ENCODE measurements at regions not wholly inside any gene's neighbourhood (a gene's known extent, or its start where the extent isn't known, plus 50 kb on each side); places are given as distances from the start of the nearest gene placed in this dataset.
A peak's percentile ranks its signal among the peaks of the same experiment; 100 is the strongest.
"Not testable (repeated sequence)": the region's sequence is repeated elsewhere in the genome, so short reads cannot be mapped to it uniquely, and the experiment has no call there.

DNA sequence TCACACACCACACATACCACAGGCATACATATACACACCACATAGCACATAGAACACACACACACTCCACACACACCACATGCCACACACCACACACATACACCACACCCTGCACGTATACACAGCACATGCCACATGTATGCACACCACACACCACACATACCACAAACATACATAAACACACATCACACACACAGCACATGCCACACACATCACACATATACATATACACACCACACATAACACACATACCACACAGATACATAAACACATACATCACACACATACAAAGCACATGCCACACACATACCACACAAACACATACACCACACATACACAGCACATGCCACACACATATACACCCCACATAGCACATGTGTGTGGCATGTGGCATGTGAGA lies 171.1 kb downstream of the OR4M2 start:
- no peak for TF ChIP-seq POLR2A (IDR thresholded peaks at IDR 0.05)
- Histone ChIP-seq H3K27ac (no peak overlapping the region), H3K36me3 (no peaks in the 10 kb centered on the region), H3K4me3 (no peak overlapping the region), H3K9me3 (no peaks in the 10 kb centered on the region), H3K4me1 (peaks cover 0 to 10% (median 0%) of the 10 kb centered on the region in 4 donors), H3K27me3 (no peaks in the 10 kb centered on the region)
- DNase-seq: no peak

DNA sequence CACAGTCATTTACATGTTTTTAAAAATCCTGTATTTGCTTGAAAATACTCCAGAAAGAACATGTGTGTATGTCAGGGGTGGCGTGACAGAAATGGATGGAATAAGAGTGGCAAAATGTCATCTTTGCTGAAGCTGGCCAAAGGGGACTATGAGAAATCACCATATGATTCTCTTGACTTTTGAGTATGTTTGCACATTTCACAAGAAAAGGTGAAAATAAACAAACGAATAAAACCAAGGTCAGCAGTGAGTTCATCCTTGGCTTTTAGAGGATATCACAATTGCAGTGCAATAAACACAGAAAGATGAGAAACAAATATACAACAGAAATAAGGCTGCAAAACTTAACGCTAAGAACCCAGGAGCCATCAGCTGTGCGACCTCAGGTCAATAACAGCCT lies 171.7 kb downstream of the OR4M2 start:
- not testable (repeated sequence) for H3K36me3 ChIP-seq, DNase-seq, H3K4me1 ChIP-seq, H3K9me3 ChIP-seq, H3K4me3 ChIP-seq, H3K27ac ChIP-seq, H3K27me3 ChIP-seq

DNA sequence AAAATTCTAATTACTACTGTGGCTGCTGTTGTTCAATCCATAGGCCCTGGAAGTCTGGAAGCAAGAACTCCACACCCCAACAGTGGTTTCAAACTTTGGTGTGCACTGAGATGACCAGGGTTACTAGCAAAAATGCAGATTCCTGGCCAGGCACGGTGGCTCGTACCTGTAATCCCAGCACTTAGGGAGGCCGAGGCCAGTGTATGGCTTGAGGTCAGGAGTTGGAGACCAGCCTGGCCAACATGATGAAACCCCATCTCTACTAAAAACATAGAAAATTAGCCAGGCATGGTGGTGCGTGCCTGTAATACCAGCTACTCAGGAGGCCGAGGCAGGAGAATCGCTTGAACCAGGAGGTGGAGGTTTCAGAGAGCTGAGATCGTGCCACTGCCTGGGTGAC lies 172.2 kb downstream of the OR4M2 start:
- H3K9me3 ChIP-seq, H3K27me3 ChIP-seq, DNase-seq, H3K36me3 ChIP-seq, H3K4me3 ChIP-seq, H3K4me1 ChIP-seq, H3K27ac ChIP-seq: not testable (repeated sequence)

DNA sequence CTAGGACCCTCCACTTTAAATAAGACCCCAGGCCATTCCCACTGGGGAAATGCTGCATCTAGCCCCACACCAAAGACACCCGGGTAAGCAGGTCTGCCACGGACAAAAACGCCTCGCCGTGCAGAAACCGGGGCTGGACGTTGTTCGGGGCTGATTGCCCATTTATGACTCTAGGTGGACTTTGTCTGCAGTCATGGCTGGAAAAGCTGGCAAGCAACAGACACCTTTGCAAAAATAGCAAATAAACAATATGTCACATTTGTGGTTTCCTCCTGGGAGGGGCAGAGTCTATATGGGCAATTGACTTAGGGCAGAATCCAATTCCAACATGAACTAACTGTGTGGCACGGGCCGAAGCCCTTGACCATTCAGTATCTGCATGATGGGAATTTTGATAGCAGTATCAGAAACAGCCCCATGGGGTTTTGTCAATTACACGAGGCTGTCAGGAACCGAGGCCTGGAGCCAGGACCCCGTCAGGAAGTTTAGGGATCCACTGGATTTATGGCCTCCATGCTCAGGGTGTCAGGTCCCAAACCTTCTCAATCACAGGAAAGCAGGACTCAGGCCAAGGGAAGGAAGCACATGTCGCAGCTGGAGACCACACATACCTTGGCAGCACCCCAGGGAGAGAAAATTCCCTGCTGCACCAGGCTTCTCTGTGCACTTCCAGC lies 172.8 kb downstream of the OR4M2 start:
- DNase-seq, H3K27me3 ChIP-seq, H3K9me3 ChIP-seq, H3K36me3 ChIP-seq, H3K4me1 ChIP-seq, H3K27ac ChIP-seq, H3K4me3 ChIP-seq: not testable (repeated sequence)

DNA sequence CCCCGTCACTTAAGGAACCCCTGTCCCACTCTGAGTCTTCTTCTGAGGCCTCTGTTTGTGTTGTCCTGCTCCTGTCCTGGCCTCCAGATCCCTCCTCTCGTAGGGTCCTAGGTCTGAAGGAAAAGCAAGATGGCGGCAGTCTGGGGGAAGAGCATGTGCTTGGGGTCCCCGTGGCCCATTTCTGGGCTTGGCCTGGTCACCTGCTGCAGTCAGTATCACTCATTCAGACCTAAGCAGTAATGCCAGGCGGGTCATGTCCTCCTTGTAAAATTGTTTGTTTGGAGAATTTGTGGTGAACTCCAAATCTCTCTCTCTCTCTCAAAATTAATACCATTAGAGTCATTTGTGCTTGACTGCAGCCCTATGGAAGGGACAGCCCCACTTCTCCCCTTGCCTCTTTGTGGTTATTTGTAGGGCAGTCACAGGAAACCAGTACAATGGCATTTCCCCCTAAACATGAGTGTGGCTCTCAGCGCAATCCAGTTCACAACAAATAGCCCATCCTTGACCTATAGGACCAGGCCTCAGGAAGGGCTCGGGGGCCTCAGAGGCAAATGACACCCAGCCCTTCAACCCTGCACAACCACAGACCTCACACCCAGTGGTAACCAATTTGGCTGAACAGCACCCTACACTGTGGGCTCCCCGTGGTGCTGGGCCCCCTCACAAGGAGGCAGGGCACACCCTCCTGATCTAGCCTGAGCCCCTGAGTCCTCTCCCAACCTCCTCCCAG lies 173.5 kb downstream of the OR4M2 start:
- H3K9me3 ChIP-seq: no peaks in the 10 kb centered on the region
- H3K36me3 ChIP-seq: no peaks in the 10 kb centered on the region
- no peak for DNase-seq
- peaks cover 0 to 10% (median 0%) of the 10 kb centered on the region in 4 donors for H3K4me1 ChIP-seq
- no peak overlapping the region for H3K4me3 ChIP-seq
- no peaks in the 10 kb centered on the region for H3K27me3 ChIP-seq
- TF ChIP-seq POLR2A (IDR thresholded peaks at IDR 0.05): no peak
- TF ChIP-seq, protein P1, sequence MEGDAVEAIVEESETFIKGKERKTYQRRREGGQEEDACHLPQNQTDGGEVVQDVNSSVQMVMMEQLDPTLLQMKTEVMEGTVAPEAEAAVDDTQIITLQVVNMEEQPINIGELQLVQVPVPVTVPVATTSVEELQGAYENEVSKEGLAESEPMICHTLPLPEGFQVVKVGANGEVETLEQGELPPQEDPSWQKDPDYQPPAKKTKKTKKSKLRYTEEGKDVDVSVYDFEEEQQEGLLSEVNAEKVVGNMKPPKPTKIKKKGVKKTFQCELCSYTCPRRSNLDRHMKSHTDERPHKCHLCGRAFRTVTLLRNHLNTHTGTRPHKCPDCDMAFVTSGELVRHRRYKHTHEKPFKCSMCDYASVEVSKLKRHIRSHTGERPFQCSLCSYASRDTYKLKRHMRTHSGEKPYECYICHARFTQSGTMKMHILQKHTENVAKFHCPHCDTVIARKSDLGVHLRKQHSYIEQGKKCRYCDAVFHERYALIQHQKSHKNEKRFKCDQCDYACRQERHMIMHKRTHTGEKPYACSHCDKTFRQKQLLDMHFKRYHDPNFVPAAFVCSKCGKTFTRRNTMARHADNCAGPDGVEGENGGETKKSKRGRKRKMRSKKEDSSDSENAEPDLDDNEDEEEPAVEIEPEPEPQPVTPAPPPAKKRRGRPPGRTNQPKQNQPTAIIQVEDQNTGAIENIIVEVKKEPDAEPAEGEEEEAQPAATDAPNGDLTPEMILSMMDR (IDR thresholded peaks at IDR 0.05): no peak
- peak overlapping the region in 1 of 4 donors; percentile 14 for H3K27ac ChIP-seq

DNA sequence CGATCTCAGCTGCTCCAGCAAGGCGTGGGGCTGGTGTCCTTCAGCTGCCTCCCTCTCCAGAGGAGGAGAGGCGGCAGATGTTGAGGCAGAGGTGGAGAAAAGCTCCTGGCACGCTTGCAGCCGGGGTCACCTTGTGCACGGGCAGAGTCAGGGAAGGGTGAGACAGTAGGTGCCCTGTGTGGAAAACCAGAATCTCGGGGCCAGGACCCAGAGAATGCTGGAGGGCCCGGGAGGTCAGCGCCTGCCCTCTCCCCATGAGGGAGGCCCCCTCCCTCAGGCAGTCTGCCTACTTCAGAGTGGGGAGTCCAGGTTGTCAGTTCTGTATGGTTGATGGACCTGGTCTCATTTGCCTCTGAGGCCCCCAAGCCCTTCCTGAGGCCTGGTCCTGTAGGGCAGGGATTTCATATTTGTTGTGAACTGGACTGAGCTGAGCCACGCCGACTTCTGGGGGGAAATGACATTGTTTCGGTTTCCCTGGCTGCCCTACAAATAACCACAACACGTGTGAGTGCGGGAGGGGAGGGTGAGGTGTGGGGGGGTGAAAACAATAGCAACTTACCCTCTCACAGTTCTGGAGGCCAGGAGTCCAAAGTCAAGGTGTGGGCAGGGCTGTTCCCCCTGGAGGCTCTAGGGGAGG lies 174.2 kb downstream of the OR4M2 start:
- H3K4me3 ChIP-seq, DNase-seq: not testable (repeated sequence)
- peak overlapping the region in 1 of 4 donors; percentile 14 for H3K27ac ChIP-seq

DNA sequence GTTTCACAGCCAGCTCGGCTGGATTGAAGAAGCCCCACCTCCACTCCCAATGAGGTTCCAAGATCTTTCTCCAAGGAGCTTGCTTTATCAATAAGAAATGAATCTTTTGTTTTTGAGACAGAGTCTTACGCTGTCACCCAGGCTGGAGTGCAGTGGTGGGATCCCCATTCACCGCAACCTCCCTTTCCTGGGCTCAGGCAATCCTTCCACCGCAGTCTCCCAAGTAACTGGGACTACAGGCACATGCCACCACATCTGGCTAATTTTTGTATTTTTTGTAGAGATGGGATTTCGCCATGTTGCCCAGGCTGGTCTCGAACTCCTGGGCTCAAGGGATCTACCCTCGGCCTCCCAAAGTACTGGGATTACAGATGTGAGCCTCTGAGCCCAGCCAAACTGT lies 175.3 kb downstream of the OR4M2 start:
- not testable (repeated sequence) for DNase-seq, H3K9me3 ChIP-seq, H3K27ac ChIP-seq, H3K27me3 ChIP-seq, H3K4me3 ChIP-seq, H3K4me1 ChIP-seq, H3K36me3 ChIP-seq

More for the DNA sequence above, 174.2 kb downstream of the OR4M2 start:
- H3K27me3 ChIP-seq, H3K36me3 ChIP-seq, H3K9me3 ChIP-seq, H3K4me1 ChIP-seq: not testable (repeated sequence)

DNA sequence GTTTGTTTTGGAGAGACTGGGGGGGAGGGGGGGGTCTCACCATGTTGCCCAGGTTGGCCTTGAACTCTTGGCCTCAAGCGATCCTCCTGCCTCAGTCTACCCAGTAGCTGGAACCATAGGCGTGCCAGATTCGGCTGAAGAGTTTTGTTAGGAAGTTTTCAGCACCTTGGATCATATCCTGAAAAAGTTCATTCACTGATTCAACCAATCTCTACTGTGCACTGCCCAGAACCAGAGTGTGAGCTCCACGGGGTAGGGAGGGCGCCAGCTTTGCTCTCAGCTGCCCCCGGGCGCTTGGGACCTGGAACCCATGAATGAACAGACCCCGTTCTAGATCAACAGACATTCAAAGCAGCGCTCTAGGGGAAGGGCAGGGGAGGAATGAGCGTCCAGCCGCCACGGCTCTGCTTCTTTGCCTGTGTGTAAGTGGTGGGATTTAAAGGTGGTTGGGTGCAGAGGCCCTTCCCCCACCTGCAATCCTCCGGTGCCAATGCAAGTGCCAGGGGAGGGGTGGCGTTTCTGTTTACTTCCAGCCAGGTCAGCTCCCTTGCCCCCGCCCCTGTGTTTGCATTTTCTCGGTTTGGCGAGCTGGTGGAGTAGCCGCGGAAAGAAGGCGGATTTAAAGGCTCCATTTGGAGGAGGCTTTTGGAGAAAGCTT lies 176.2 kb downstream of the OR4M2 start:
- not testable (repeated sequence) for H3K36me3 ChIP-seq, DNase-seq, H3K4me3 ChIP-seq, H3K27me3 ChIP-seq, H3K9me3 ChIP-seq, H3K4me1 ChIP-seq, H3K27ac ChIP-seq
